ENCODE measurements at regions not wholly inside any gene's neighbourhood (a gene's known extent, or its start where the extent isn't known, plus 50 kb on each side); places are given as distances from the start of the nearest gene placed in this dataset.

- TF ChIP-seq REST (IDR thresholded peaks at IDR 0.05; ENCODE audit: low read depth) (no peak), TAF1 (IDR thresholded peaks at IDR 0.05; ENCODE audit: low read depth) (no peak), RAD21 (IDR thresholded peaks at IDR 0.05; ENCODE audit: low read depth) (no peak), TEAD4 (IDR thresholded peaks at IDR 0.05) (no peak), MAX (IDR thresholded peaks at IDR 0.05) (no peak), YY1 (IDR thresholded peaks at IDR 0.05; ENCODE audit: low read depth) (no peak), CREB1 (IDR thresholded peaks at IDR 0.05; ENCODE audit: low read depth) (no peak), NFIC (IDR thresholded peaks at IDR 0.05) (no peak), EGR1 (IDR thresholded peaks at IDR 0.05) (no peak), FOXM1 (IDR thresholded peaks at IDR 0.05; ENCODE audit: borderline replicate concordance, low read depth) (no peak), CEBPB (IDR thresholded peaks at IDR 0.05) (no peak), EP300 (IDR thresholded peaks at IDR 0.05; ENCODE audit: borderline replicate concordance) (no peak), TCF12 (IDR thresholded peaks at IDR 0.05; ENCODE audit: low read depth) (no peak)
Measured at GRCh38 chr19:28224441-28224840, 988.5 kb downstream of the UQCRFS1 start.

Measured in Ishikawa (cell line).